ENCODE measurements at regions not wholly inside any gene's neighbourhood (a gene's known extent, or its start where the extent isn't known, plus 50 kb on each side); places are given as distances from the start of the nearest gene placed in this dataset.

GRCh38 chr4:35506161-35506560 lies 738.2 kb downstream of the ARAP2 start:
- no peak for DNase-seq

DNA sequence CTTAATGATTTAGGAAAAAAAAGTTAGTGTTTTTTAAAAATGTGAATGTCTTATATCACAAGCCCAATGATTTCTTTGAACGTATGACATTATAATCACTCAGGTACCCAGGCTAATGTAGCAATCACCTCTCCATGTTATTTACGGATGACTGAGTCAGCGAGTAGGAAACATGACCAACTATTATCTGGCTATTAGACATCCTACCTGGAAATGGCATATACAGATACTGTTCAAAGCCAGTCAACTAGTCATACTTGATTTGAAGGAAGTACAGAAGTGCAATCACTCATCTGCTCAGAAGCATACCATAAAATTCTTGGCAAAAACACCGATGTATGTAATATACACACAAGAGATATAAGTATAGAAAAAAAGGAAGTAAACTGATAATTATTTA lies 732.5 kb downstream of the ARAP2 start:
- DNase-seq = no peak

- DNase-seq = no peak
Measured at GRCh38 chr4:35516102-35516501, 728.2 kb downstream of the ARAP2 start.

- DNase-seq = no peak
Measured at GRCh38 chr4:35520059-35520458, 724.3 kb downstream of the ARAP2 start.

DNA sequence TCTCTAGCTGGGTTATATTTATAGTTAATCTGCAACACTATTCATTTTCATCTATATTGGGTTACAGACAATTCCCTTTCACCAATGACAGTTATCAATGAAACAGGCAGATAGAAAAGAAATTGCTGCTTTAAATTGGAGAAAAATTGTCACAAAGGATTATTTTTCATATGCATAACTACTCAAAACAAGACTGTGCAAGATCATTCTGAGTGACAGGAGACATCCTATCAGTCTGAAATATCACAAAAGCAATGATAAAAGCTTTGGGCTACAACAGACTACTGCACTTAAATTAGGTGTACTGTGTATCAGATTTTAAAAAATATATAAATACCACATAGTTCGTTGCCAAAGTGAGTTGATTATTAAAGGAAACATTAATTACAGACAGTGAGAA lies 722.6 kb downstream of the ARAP2 start:
- no peak for DNase-seq

GRCh38 chr4:35525192-35525978 lies 718.9 kb downstream of the ARAP2 start:
- DNase-seq = no peak

- no peak for DNase-seq
Measured at GRCh38 chr4:35526456-35526855, 717.9 kb downstream of the ARAP2 start.

DNA sequence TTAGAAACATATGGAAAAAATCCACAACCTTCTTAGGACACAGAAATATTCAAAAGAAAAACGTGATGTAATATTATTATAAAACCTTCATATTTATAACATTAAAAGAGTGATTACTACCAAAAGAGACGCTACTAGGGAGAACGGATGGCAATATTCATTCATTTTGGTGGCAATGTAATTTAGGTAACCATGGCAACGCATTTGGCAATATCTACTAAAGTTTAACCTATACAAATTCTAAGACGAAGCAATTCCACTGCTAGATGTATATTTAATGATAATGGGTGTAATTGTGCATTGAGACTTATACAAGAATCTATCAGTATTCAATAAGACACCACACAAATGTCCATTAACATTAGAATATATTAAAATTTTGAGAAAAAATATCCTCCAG lies 709.4 kb downstream of the ARAP2 start:
- no peak for DNase-seq

DNA sequence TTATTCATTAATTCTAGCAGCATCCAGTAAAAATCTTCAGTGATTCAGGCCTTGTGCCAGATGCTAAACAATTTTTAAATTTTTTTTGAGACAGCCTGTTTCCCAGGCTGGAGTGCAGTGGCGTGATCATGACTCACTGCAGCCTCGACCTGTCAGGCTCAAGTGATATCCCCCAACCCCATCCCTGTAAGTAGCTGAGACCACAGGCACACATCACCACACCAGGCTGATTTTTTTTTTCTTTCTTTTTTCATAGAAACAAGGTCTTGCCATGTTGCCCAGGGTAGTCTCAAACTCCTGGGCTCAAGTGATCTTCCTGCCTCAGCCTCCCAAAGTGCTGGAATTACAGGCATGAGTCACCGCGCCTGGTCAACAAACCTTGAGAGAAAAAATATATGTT lies 705.5 kb downstream of the ARAP2 start:
- DNase-seq = peak; percentile 23

GRCh38 chr4:35539404-35540055 lies 704.8 kb downstream of the ARAP2 start:
- DNase-seq = no peak

GRCh38 chr4:35541146-35541887 lies 703.0 kb downstream of the ARAP2 start:
- no peak for DNase-seq

DNA sequence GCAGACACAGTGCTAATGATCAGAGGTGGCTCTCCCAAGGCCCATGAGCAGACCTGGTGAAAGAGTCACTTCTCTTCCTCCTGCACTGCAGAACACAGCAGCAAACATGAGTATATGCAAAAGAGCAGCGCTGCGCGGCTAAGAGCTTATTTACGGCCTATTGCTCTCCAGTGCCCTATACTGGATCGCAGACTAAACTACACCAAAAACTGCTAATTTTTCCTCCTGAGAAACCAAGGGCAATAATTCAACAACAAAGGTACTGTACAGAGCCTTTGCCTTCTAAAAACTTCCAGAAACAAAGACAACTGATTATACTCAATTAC lies 702.5 kb downstream of the ARAP2 start:
- DNase-seq = no peak

- no peak for DNase-seq
Measured at GRCh38 chr4:35548921-35549320, 695.4 kb downstream of the ARAP2 start.

GRCh38 chr4:35556387-35556786 lies 687.9 kb downstream of the ARAP2 start:
- no peak for DNase-seq

DNA sequence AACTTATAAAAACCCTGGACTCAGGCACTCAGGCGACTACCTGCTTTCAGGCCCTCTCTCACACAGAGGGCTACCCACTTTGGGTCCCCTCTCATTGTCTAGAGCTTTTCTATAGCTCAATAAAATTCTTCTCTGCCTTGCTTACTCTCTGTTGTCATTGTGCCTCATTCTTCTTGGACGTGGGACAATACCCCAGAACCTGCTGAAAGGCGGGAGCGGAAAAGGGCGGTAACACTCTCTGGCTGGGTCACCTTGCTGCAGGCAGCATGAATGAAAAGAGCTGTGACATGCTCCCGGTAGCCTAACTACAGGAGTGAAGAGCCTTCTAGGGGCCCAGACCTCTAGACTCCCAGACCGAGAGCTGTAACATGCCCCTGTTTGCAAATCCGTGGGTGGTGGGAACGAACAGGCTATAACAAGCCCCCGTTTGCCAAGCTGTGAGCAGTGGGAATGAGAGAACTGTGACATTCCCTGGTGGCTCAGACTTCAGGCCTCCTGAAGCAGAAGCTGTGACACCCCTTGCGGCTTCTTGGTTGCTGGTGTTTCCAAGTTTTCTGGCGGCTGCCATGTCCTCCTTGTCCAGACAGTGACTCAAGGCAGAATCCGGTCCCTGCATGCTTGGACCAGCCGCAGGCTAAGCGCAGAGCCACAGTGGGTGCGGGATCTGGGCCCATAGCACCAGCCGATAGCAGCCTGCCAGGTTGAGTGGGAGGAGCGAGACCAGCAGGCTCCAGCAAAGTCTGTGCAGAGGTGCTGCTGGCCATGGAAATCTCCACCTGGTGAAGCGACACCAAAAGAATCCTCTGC lies 684.6 kb downstream of the ARAP2 start:
- DNase-seq = no peak

- no peak for DNase-seq
Measured at GRCh38 chr4:35562861-35563260, 681.5 kb downstream of the ARAP2 start.

GRCh38 chr4:35565640-35566039 lies 678.7 kb downstream of the ARAP2 start:
- no peak for DNase-seq

- DNase-seq = no peak
Measured at GRCh38 chr4:35591035-35591434, 653.3 kb downstream of the ARAP2 start.

- DNase-seq = no peak
Measured at GRCh38 chr4:35604252-35604651, 640.1 kb downstream of the ARAP2 start.

- no peak for DNase-seq
Measured at GRCh38 chr4:35604724-35605123, 639.6 kb downstream of the ARAP2 start.

DNA sequence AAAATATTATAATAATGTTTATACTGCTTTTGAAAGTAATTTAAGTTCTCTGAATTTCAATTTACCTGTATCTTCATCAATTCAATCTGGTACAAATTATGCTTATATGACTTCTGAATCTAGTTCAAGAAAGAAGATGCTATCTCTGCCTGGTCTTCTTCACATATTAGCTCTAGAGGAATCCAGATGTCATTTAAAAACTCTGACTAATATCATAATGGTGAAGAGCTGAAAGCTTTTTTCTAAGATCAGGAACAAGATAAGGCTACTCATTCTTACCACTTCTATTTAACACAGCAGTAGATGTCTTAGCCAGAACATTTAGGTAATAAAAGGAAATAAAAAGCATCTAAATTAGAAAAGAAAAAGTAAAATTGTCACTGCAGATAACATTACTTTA lies 636.1 kb downstream of the ARAP2 start:
- no peak for DNase-seq

DNA sequence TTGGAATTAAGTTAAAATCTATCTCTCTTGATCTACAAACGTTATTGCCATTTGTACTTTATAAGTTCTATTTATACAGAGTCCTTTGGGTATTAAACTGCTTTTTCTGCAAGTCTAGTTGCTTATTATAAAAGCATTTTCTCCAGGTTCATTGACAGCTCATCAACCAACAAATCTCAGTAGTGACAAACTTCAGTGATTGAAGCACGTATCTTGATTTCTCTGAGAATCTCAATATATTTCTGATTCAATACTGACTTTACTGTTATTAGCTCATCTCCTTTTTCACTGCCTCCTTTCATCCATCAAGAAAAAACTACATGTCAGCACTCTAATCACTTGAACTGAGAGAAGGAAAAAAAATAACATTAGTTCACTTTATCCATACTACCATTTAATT lies 630.2 kb downstream of the ARAP2 start:
- DNase-seq = no peak

DNA sequence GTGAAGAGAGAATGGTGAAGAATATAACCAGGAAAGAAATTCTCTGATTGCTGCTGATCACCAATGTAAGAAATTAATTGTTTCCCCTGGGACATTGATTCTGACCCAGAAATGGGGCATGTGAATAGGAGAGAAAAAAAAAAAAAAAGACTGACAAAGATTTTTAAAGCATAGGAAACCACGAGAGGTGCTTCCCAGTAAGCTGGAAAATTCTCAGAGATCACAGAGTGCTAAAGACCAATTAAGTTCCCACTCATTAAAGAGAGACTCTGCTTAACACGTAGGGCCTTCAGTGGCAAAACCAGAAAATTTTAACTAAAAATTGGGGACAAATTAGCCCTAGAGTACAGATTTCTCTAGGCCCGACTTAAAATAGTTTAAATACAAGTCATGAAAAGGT lies 604.4 kb downstream of the ARAP2 start:
- DNase-seq = no peak

Measured in NK-92 treated with Interleukin-12 subunit alpha and Interleukin-12 subunit beta, amount 100 ng/mL, for 24 hours (cell line).